ENCODE measurements at regions not wholly inside any gene's neighbourhood (a gene's known extent, or its start where the extent isn't known, plus 50 kb on each side); places are given as distances from the start of the nearest gene placed in this dataset.
A peak's percentile ranks its signal among the peaks of the same experiment; 100 is the strongest.

DNA sequence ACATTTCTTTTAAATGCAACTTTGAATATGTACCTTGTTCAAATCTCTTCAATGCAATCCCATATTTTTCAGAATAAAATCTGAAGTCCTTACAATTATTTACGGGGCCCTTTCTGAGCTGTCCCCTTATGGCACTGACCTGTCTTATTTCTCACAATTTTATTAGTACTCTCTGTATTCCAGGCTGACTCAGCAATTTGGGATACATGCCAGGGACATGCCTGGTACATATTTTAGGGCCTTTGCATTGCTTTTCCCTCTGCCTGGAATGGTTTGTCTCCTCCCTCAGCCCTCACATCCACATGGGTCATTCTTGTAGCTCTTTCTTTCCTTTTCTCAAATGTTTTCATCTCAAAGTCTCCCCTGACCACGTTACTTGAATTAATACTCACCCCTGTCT is 172.2 kb upstream of the TECRL start:
- in situ Hi-C loops (cut with MboI; ENCODE audit: low sequenced_read_pairs) (no loop called here), dilution Hi-C loops (cut with HindIII; ENCODE audit: low sequenced_read_pairs, unreplicated experiment) (no loop called here), intact Hi-C loops (cut with micrococcal nuclease) (no loop called here)
- peak; percentile 0 for DNase-seq
- H3K14ac ChIP-seq (replicated peaks; ENCODE audit: low read depth, low read length), result no peak overlapping the region
- no peak overlapping the region for H3K56ac ChIP-seq (ENCODE audit: extremely low read depth, insufficient read depth, low read length)
- no peaks in the 10 kb centered on the region for H3K36me3 ChIP-seq (ENCODE audit: control insufficient read depth, insufficient read depth, low read length)
- no peaks in the 10 kb centered on the region for H3K79me1 ChIP-seq (ENCODE audit: low read depth in 1 of 2, low read length in 2 of 2)
- no peak overlapping the region for H4K5ac ChIP-seq (ENCODE audit: low read depth, low read length)
- no peak for ATAC-seq (ENCODE audit: low read depth)
- H4K20me1 ChIP-seq (ENCODE audit: insufficient read depth, low read length), result no peaks in the 10 kb centered on the region
- no peak overlapping the region for H3K23ac ChIP-seq (ENCODE audit: low read depth, low read length)
- H4K8ac ChIP-seq (ENCODE audit: low read depth in 2 of 2, low read length in 2 of 2), result no peak overlapping the region
- no peak overlapping the region for H2AK5ac ChIP-seq (ENCODE audit: low read depth, low read length)
- no peak overlapping the region for H3K4ac ChIP-seq (ENCODE audit: low read depth, low read length)
- H3K27ac ChIP-seq (ENCODE audit: insufficient read depth, low read length), result no peak overlapping the region
- H2AFZ ChIP-seq (replicated peaks; ENCODE audit: low read length, poor library complexity), result no peak overlapping the region
- ChIA-PET CTCF (no interaction called here), POLR2A (ENCODE audit: unreplicated experiment) (no interaction called here)
- no peak overlapping the region for H3K18ac ChIP-seq (ENCODE audit: low read depth, low read length)
- no peaks in the 10 kb centered on the region for H3K9me1 ChIP-seq (ENCODE audit: insufficient read depth, low read length)
- no peak overlapping the region for H3K4me2 ChIP-seq (ENCODE audit: low read depth, low read length)
- H4K91ac ChIP-seq (ENCODE audit: insufficient read depth, low read depth, low read length), result no peak overlapping the region
- H3K27me3 ChIP-seq (ENCODE audit: control insufficient read depth, insufficient read depth, low read length), result no peaks in the 10 kb centered on the region
- no peak overlapping the region for H2BK20ac ChIP-seq (ENCODE audit: low read depth, low read length)
- H2BK5ac ChIP-seq (ENCODE audit: low read depth, low read length, poor library complexity, severe bottlenecking), result no peak overlapping the region
- H2AK9ac ChIP-seq (replicated peaks; ENCODE audit: low read depth, low read length, poor library complexity), result no peak overlapping the region
- H2BK120ac ChIP-seq (ENCODE audit: low read depth, low read length), result no peak overlapping the region
- no peaks in the 10 kb centered on the region for H3K4me1 ChIP-seq (ENCODE audit: control insufficient read depth, insufficient read depth, low read length)
- no peak overlapping the region for H3K4me3 ChIP-seq (ENCODE audit: insufficient read depth, low read depth, low read length)
- H3K9me3 ChIP-seq (ENCODE audit: control insufficient read depth, insufficient read depth, low read length), result no peaks in the 10 kb centered on the region
- no TSS peak for BruUV-seq (replicated peaks)
- H2BK15ac ChIP-seq (ENCODE audit: low read depth, low read length), result no peak overlapping the region
- no CpG with 5 or more reads among the region's 2 CpGs for WGBS, 2 experiments (ENCODE audit: extremely low coverage in 2 of 2, insufficient read length in 1 of 2)
- TF ChIP-seq, protein P1, sequence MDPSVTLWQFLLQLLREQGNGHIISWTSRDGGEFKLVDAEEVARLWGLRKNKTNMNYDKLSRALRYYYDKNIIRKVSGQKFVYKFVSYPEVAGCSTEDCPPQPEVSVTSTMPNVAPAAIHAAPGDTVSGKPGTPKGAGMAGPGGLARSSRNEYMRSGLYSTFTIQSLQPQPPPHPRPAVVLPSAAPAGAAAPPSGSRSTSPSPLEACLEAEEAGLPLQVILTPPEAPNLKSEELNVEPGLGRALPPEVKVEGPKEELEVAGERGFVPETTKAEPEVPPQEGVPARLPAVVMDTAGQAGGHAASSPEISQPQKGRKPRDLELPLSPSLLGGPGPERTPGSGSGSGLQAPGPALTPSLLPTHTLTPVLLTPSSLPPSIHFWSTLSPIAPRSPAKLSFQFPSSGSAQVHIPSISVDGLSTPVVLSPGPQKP (IDR thresholded peaks at IDR 0.05; ENCODE audit: borderline replicate concordance, low read depth, low read length), result no peak
- TF ChIP-seq MAFK (IDR thresholded peaks at IDR 0.05; ENCODE audit: low read depth, low read length) (peak; percentile 90), NFE2L2 (IDR thresholded peaks at IDR 0.05; ENCODE audit: low read depth, low read length) (0 out of 2 replicates have a peak, but pooled peaks have one; percentile 10), RFX5 (IDR thresholded peaks at IDR 0.05; ENCODE audit: low read depth, low read length) (no peak), FOS (IDR thresholded peaks at IDR 0.05; ENCODE audit: low read depth, low read length) (no peak)
- no peak overlapping the region for H3K9ac ChIP-seq (ENCODE audit: low read depth, low read length)

Measured in IMR-90 (cell line).